Uterus (tissue), 2 donors: ENCODE measurements at regions not wholly inside any gene's neighbourhood (a gene's known extent, or its start where the extent isn't known, plus 50 kb on each side); places are given as distances from the start of the nearest gene placed in this dataset.

Experiments
- POLR2A ChIP-seq, 2 donors: fragments of 450-650 bp; IDR thresholded peaks; one replicate each; pipeline ENCODE4 v1.6.1; 2016; ENCODE audit warnings: antibody characterized with exemption in 2 of 2, mild to moderate bottlenecking in 1 of 2, moderate library complexity in 1 of 2
- TF ChIP-seq, protein P1 (sequence below), 4 experiments: fragments of 200-600 bp in 2 of 4; fragments of 450-650 bp in 2 of 4; sonication (generic) in 2 of 4; IDR thresholded peaks; one replicate each; pipeline ENCODE4 v1.5.1; 2016 to 2019; ENCODE audit warnings: antibody characterized with exemption in 4 of 4, mild to moderate bottlenecking in 2 of 4, moderate library complexity in 1 of 4

GRCh38 chr11:113574586-113574985, 99.4 kb upstream of the DRD2 start:
- TF ChIP-seq, protein P1, sequence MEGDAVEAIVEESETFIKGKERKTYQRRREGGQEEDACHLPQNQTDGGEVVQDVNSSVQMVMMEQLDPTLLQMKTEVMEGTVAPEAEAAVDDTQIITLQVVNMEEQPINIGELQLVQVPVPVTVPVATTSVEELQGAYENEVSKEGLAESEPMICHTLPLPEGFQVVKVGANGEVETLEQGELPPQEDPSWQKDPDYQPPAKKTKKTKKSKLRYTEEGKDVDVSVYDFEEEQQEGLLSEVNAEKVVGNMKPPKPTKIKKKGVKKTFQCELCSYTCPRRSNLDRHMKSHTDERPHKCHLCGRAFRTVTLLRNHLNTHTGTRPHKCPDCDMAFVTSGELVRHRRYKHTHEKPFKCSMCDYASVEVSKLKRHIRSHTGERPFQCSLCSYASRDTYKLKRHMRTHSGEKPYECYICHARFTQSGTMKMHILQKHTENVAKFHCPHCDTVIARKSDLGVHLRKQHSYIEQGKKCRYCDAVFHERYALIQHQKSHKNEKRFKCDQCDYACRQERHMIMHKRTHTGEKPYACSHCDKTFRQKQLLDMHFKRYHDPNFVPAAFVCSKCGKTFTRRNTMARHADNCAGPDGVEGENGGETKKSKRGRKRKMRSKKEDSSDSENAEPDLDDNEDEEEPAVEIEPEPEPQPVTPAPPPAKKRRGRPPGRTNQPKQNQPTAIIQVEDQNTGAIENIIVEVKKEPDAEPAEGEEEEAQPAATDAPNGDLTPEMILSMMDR (IDR thresholded peaks at IDR 0.05), result no peak
- no peak for TF ChIP-seq POLR2A (IDR thresholded peaks at IDR 0.05)
